ENCODE measurements at regions not wholly inside any gene's neighbourhood (a gene's known extent, or its start where the extent isn't known, plus 50 kb on each side); places are given as distances from the start of the nearest gene placed in this dataset.

- TF ChIP-seq EZH2 (IDR thresholded peaks at IDR 0.05) (no peak), POLR2AphosphoS5 (IDR thresholded peaks at IDR 0.05; ENCODE audit: borderline replicate concordance, low read depth, low read length) (no peak), FOXP2 (optimal IDR thresholded peaks at IDR 0.05; ENCODE audit: control extremely low read depth, extremely low read length, insufficient read depth) (no peak)
These were observed 90.2 kb downstream of the SLC5A7 start for GRCh38 chr2:108076527-108076926.

Measured in SK-N-MC (cell line).